Progenitor cell of endocrine pancreas (in vitro differentiated cells): ENCODE measurements at regions not wholly inside any gene's neighbourhood (a gene's known extent, or its start where the extent isn't known, plus 50 kb on each side); places are given as distances from the start of the nearest gene placed in this dataset.

ENCODE experiments used
- DNase-seq: peaks from one replicate; pipeline ENCODE4 v3.0.0; 2021; ENCODE audit warnings: low spot score; ENCODE audit not compliant: unreplicated experiment
- H3K27ac Mint-ChIP-seq: 2 replicates; pipeline ENCODE4 v1.8.0; 2021; ENCODE audit warnings: mild to moderate bottlenecking, moderate library complexity, mixed read lengths
- H3K27me3 Mint-ChIP-seq: 2 replicates; pipeline ENCODE4 v1.8.0; 2021; ENCODE audit warnings: mixed read lengths
- H3K36me3 Mint-ChIP-seq: 2 replicates; pipeline ENCODE4 v1.8.0; 2022; ENCODE audit warnings: mixed read lengths; ENCODE audit not compliant: insufficient read depth
- H3K4me1 Mint-ChIP-seq: 2 replicates; pipeline ENCODE4 v1.8.0; 2021; ENCODE audit warnings: low read depth, mixed read lengths
- H3K4me3 Mint-ChIP-seq: 2 replicates; pipeline ENCODE4 v1.8.0; 2021; ENCODE audit warnings: low read depth, mild to moderate bottlenecking, moderate library complexity, mixed read lengths
- H3K9me3 Mint-ChIP-seq: 2 replicates; pipeline ENCODE4 v1.8.0; 2021; ENCODE audit warnings: low read depth, mixed read lengths
- TF ChIP-seq, protein P1 (sequence below): fragments of 200-600 bp; sonication (generic); IDR thresholded peaks from one replicate; pipeline ENCODE4 v1.5.0; 2021; ENCODE audit warnings: antibody characterized with exemption, mild to moderate bottlenecking; ENCODE audit not compliant: unreplicated experiment

DNA sequence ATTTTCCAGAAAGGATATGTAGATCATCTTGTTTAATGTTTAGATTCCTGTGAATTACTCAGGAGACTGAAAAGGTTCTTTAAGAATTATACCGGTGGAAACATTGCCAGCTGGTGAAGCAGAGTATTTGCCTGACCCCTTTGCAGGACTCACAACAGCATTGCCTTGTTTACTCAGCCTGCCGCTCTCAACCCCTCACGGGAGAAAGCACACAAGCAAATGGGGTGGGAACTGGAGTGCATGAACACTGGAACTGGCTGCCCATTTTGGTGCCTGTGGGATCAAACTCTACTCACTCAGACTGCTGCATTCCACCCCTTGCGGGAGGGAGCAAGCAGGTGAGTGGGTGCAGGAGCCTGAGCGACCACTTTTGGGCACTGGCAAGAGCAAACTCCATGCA, 804.7 kb upstream of the SLITRK1 start:
- Mint-ChIP-seq H3K36me3 (no peaks in the 10 kb centered on the region), H3K4me3 (no peak overlapping the region), H3K4me1 (peaks cover 11% of the 10 kb centered on the region), H3K27me3 (no peaks in the 10 kb centered on the region), H3K27ac (peak overlapping the region; percentile 45), H3K9me3 (no peaks in the 10 kb centered on the region)
- TF ChIP-seq, protein P1, sequence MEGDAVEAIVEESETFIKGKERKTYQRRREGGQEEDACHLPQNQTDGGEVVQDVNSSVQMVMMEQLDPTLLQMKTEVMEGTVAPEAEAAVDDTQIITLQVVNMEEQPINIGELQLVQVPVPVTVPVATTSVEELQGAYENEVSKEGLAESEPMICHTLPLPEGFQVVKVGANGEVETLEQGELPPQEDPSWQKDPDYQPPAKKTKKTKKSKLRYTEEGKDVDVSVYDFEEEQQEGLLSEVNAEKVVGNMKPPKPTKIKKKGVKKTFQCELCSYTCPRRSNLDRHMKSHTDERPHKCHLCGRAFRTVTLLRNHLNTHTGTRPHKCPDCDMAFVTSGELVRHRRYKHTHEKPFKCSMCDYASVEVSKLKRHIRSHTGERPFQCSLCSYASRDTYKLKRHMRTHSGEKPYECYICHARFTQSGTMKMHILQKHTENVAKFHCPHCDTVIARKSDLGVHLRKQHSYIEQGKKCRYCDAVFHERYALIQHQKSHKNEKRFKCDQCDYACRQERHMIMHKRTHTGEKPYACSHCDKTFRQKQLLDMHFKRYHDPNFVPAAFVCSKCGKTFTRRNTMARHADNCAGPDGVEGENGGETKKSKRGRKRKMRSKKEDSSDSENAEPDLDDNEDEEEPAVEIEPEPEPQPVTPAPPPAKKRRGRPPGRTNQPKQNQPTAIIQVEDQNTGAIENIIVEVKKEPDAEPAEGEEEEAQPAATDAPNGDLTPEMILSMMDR: no peak
- no peak for DNase-seq

DNA sequence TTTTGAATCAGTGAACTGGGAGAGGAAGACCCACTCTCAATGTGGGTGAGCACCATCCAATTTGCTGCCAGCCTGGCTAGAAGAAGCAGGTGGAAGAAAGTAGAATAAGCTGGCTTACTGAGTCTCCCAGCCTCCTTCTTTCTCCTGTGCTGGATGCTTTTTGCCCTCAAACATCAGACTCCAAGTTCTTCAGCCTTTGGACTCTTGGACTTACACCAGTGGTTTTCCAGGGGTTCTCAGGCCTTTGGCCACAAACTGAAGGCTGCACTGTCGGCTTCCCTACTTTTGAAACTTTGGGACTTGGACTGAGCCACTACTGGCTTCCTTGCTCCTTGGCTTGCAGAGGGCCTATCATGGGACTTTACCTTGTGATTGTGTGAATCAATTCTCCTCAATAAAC, 804.2 kb upstream of the SLITRK1 start:
- Mint-ChIP-seq H3K9me3 (no peaks in the 10 kb centered on the region), H3K4me3 (no peak overlapping the region), H3K27me3 (no peaks in the 10 kb centered on the region), H3K27ac (peak overlapping the region; percentile 45), H3K36me3 (no peaks in the 10 kb centered on the region), H3K4me1 (peaks cover 11% of the 10 kb centered on the region)
- no peak for DNase-seq
- TF ChIP-seq, protein P1: no peak

DNA sequence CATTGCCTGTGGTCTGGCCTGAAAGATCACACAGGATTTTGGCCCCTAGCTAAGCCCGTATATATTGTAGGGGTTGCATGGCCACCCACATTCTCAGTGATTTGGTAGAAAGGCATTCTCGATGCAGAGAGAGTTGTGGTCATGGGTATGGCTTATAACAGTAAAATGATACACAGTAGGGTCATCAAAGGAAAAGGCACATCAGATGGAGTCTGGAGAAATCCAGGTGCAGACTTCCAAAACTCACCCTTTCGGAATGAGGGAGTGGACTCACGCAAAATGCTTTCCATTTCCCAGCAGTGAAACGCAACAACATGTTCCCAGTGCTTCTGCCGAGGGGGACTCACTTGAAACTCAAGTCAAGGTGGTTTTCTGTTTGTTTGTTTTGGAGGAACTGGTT, 802.5 kb upstream of the SLITRK1 start:
- no peak overlapping the region for H3K27ac Mint-ChIP-seq
- no peaks in the 10 kb centered on the region for H3K27me3 Mint-ChIP-seq
- TF ChIP-seq, protein P1: no peak
- H3K4me1 Mint-ChIP-seq: peaks cover 11% of the 10 kb centered on the region
- no peak overlapping the region for H3K4me3 Mint-ChIP-seq
- peaks cover 3% of the 10 kb centered on the region for H3K9me3 Mint-ChIP-seq
- no peak for DNase-seq
- H3K36me3 Mint-ChIP-seq: no peaks in the 10 kb centered on the region

DNA sequence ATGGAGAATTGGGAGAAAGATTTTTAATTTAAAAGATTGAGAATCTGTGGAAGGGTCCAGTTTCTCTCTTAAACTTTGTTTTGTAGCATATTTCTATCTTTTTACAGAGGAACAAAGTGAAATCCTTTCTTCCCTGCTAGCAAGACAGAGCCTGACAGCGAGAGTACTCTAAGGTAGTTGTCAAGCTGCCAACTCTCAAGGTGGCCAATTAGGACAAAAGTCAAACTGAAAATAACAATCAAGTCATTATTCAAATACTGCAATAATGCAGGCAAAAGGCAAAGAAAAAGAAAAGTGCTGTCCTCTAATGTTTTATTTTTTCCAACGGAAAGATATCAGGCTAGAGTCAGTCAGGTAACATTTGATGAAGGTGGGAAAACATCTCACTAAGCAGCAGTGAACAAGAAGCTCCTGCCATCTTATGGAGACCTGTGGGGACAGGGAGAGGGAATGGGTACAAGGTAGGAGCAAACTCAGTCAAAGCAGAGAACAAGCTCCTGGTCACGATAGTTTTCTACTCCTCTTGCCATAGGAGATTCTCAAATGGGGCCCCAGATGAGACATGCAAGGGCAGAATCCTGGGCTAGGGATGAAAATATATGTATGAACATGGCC, 801.9 kb upstream of the SLITRK1 start:
- Mint-ChIP-seq H3K4me3 (no peak overlapping the region), H3K9me3 (peaks cover 3% of the 10 kb centered on the region), H3K4me1 (peaks cover 11% of the 10 kb centered on the region), H3K36me3 (no peaks in the 10 kb centered on the region), H3K27me3 (no peaks in the 10 kb centered on the region), H3K27ac (no peak overlapping the region)
- DNase-seq: no peak
- TF ChIP-seq, protein P1: no peak

DNA sequence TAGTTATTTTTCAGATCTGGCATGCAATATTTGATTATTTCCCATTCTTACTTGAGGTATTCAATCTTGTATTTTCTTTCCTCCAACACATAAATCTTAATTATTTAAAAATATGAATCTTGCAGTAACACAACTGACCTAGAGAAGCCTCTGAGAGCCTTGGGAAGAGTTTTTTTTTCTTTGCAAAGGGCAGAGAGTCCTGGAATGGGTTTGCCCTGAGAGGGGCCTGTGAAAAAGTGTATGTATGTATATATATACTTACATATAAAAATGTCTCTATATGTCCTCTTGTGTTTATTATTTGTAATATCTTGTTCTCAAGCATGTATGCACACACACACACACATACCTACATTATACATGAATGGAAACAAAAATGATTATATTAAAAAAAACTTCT, 801.2 kb upstream of the SLITRK1 start:
- no peak overlapping the region for H3K27ac Mint-ChIP-seq
- H3K4me1 Mint-ChIP-seq: peaks cover 11% of the 10 kb centered on the region
- H3K4me3 Mint-ChIP-seq: no peak overlapping the region
- TF ChIP-seq, protein P1: no peak
- DNase-seq: no peak
- H3K9me3 Mint-ChIP-seq: peaks cover 3% of the 10 kb centered on the region
- H3K27me3 Mint-ChIP-seq: no peaks in the 10 kb centered on the region
- H3K36me3 Mint-ChIP-seq: no peaks in the 10 kb centered on the region
